WTC11 (cell line): ENCODE measurements at regions not wholly inside any gene's neighbourhood (a gene's known extent, or its start where the extent isn't known, plus 50 kb on each side); places are given as distances from the start of the nearest gene placed in this dataset.

Experiments used
- ATAC-seq: fragments of 200-7000 bp; cut with Tn5 transposase; 2 replicates; pipeline ENCODE4 v1.10.0; 2021; ENCODE audit warnings: mild to moderate bottlenecking, moderate library complexity
- CTCF ChIA-PET: fragments of 300-600 bp; sonication (Branson Sonifier 250); formaldehyde crosslinking; loops from one replicate; lab custom pipeline; 2021; ENCODE audit warnings: antibody characterized with exemption; lab: Charles Lee
- POLR2A ChIA-PET: fragments of 350-600 bp; sonication (Branson Sonifier 250); formaldehyde crosslinking; loops from one replicate; lab custom pipeline; 2021; ENCODE audit warnings: antibody characterized with exemption; lab: Charles Lee
- DNase-seq: peaks from one replicate; pipeline ENCODE4 v3.0.0; 2021; ENCODE audit warnings: low spot score
- H3K27ac Mint-ChIP-seq: 2 replicates; pipeline ENCODE4 v1.8.0; 2021; ENCODE audit warnings: mixed read lengths
- H3K27me3 Mint-ChIP-seq: 2 replicates; pipeline ENCODE4 v1.8.0; 2021; ENCODE audit warnings: low read depth, mild to moderate bottlenecking, moderate library complexity, mixed read lengths
- H3K36me3 Mint-ChIP-seq: 2 replicates; pipeline ENCODE4 v1.8.0; 2021; ENCODE audit warnings: mixed read lengths
- H3K4me1 Mint-ChIP-seq: 2 replicates; pipeline ENCODE4 v1.8.0; 2022; ENCODE audit warnings: mixed read lengths
- H3K4me3 Mint-ChIP-seq: 2 replicates; pipeline ENCODE4 v1.8.0; 2021; ENCODE audit warnings: mild to moderate bottlenecking, moderate library complexity, mixed read lengths
- H3K9me3 Mint-ChIP-seq: 2 replicates; pipeline ENCODE4 v1.8.0; 2021; ENCODE audit warnings: mixed read lengths
- FOXJ3 ChIP-seq: sonication (generic); formaldehyde crosslinking; IDR thresholded peaks from 2 replicates; pipeline ENCODE4 v1.9.0; 2021; ENCODE audit warnings: missing genetic modification reagents, mild to moderate bottlenecking, borderline replicate concordance
- GABPB1 ChIP-seq: sonication (generic); formaldehyde crosslinking; IDR thresholded peaks from 2 replicates; pipeline ENCODE4 v1.8.1; 2023; ENCODE audit warnings: mild to moderate bottlenecking, missing genetic modification reagents
- GRHL2 ChIP-seq: fragments of 250-450 bp; sonication (Bioruptor Pico); IDR thresholded peaks from 2 replicates; pipeline ENCODE4 v1.8.0; 2022; ENCODE audit warnings: mild to moderate bottlenecking, moderate library complexity; ENCODE audit not compliant: insufficient replicate concordance, severe bottlenecking
- GTF2I ChIP-seq: fragments of 250-450 bp; sonication (Bioruptor Pico); conservative IDR thresholded peaks from 2 replicates; pipeline ENCODE4 v1.4.0; 2021; ENCODE audit warnings: mild to moderate bottlenecking
- JAZF1 ChIP-seq: fragments of 250-450 bp; sonication (Bioruptor Pico); IDR thresholded peaks from 2 replicates; pipeline ENCODE4 v1.9.0; 2021; ENCODE audit warnings: moderate library complexity, mild to moderate bottlenecking, inconsistent platforms
- MYBL2 ChIP-seq: sonication (generic); formaldehyde crosslinking; IDR thresholded peaks from 2 replicates; pipeline ENCODE4 v1.8.1; 2023; ENCODE audit warnings: mild to moderate bottlenecking, moderate library complexity, missing genetic modification reagents
- NFATC4 ChIP-seq: fragments of 250-450 bp; sonication (Bioruptor Pico); IDR thresholded peaks from 2 replicates; pipeline ENCODE4 v1.9.0; 2021; ENCODE audit warnings: mild to moderate bottlenecking
- NR2C2 ChIP-seq: sonication (generic); formaldehyde crosslinking; IDR thresholded peaks from 2 replicates; pipeline ENCODE4 v1.8.0; 2022; ENCODE audit warnings: mild to moderate bottlenecking, missing genetic modification reagents
- PRDM15 ChIP-seq: sonication (generic); formaldehyde crosslinking; IDR thresholded peaks from 2 replicates; pipeline ENCODE4 v1.8.0; 2022; ENCODE audit warnings: missing genetic modification reagents
- TCF7 ChIP-seq: sonication (generic); formaldehyde crosslinking; IDR thresholded peaks from 2 replicates; pipeline ENCODE4 v1.8.0; 2022; ENCODE audit warnings: mild to moderate bottlenecking, low read depth, missing genetic modification reagents, moderate library complexity
- USF2 ChIP-seq: sonication (generic); formaldehyde crosslinking; IDR thresholded peaks from 2 replicates; pipeline ENCODE4 v1.8.1; 2023; ENCODE audit warnings: mild to moderate bottlenecking, missing genetic modification reagents, moderate library complexity
- ZNF281 ChIP-seq: sonication (generic); formaldehyde crosslinking; IDR thresholded peaks from 2 replicates; pipeline ENCODE4 v1.8.0; 2023; ENCODE audit warnings: mild to moderate bottlenecking, missing genetic modification reagents
- ZNF416 ChIP-seq: fragments of 250-450 bp; sonication (Bioruptor Pico); IDR thresholded peaks from 2 replicates; pipeline ENCODE4 v1.9.0; 2021; ENCODE audit warnings: mild to moderate bottlenecking, inconsistent platforms
- ZSCAN18 ChIP-seq: fragments of 250-450 bp; sonication (Bioruptor Pico); IDR thresholded peaks from 2 replicates; pipeline ENCODE4 v2.1.2; 2022; ENCODE audit warnings: mild to moderate bottlenecking, moderate library complexity
- TF ChIP-seq, protein P1 (sequence below): fragments of 250-450 bp; sonication (Bioruptor Pico); IDR thresholded peaks from 2 replicates; pipeline ENCODE4 v1.9.0; 2021; ENCODE audit warnings: mild to moderate bottlenecking, borderline replicate concordance
- TF ChIP-seq, protein P2 (sequence below): sonication (generic); formaldehyde crosslinking; IDR thresholded peaks from 2 replicates; pipeline ENCODE4 v1.8.0; 2023; ENCODE audit warnings: missing genetic modification reagents
- TF ChIP-seq, protein P3 (sequence below): sonication (generic); formaldehyde crosslinking; IDR thresholded peaks from 2 replicates; pipeline ENCODE4 v1.8.1; 2023; ENCODE audit warnings: mild to moderate bottlenecking, missing genetic modification reagents, borderline replicate concordance
- TF ChIP-seq, protein P4 (sequence below): sonication (generic); formaldehyde crosslinking; IDR thresholded peaks from 2 replicates; pipeline ENCODE4 v1.8.0; 2022; ENCODE audit warnings: mild to moderate bottlenecking, missing genetic modification reagents

GRCh38 chr1:112075566-112075965 is 86.1 kb upstream of the KCND3 start:
- ATAC-seq, result no peak
- Mint-ChIP-seq H3K4me3 (no peak overlapping the region), H3K27ac (no peak overlapping the region), H3K9me3 (peaks cover 61% of the 10 kb centered on the region), H3K4me1 (no peaks in the 10 kb centered on the region), H3K27me3 (peaks cover 3% of the 10 kb centered on the region; the same call in 1 of the 2 replicates), H3K36me3 (peaks cover 32% of the 10 kb centered on the region)
- ChIA-PET POLR2A (no interaction called here), CTCF (no interaction called here)
- no peak for TF ChIP-seq NFATC4 (CRISPR knock-in tag)
- no peak for TF ChIP-seq NR2C2
- TF ChIP-seq GRHL2 (CRISPR knock-in tag), result no peak
- no peak for TF ChIP-seq MYBL2 (CRISPR knock-in tag)
- TF ChIP-seq ZNF281 (CRISPR knock-in tag), result no peak
- no peak for TF ChIP-seq GTF2I
- TF ChIP-seq, protein P1, sequence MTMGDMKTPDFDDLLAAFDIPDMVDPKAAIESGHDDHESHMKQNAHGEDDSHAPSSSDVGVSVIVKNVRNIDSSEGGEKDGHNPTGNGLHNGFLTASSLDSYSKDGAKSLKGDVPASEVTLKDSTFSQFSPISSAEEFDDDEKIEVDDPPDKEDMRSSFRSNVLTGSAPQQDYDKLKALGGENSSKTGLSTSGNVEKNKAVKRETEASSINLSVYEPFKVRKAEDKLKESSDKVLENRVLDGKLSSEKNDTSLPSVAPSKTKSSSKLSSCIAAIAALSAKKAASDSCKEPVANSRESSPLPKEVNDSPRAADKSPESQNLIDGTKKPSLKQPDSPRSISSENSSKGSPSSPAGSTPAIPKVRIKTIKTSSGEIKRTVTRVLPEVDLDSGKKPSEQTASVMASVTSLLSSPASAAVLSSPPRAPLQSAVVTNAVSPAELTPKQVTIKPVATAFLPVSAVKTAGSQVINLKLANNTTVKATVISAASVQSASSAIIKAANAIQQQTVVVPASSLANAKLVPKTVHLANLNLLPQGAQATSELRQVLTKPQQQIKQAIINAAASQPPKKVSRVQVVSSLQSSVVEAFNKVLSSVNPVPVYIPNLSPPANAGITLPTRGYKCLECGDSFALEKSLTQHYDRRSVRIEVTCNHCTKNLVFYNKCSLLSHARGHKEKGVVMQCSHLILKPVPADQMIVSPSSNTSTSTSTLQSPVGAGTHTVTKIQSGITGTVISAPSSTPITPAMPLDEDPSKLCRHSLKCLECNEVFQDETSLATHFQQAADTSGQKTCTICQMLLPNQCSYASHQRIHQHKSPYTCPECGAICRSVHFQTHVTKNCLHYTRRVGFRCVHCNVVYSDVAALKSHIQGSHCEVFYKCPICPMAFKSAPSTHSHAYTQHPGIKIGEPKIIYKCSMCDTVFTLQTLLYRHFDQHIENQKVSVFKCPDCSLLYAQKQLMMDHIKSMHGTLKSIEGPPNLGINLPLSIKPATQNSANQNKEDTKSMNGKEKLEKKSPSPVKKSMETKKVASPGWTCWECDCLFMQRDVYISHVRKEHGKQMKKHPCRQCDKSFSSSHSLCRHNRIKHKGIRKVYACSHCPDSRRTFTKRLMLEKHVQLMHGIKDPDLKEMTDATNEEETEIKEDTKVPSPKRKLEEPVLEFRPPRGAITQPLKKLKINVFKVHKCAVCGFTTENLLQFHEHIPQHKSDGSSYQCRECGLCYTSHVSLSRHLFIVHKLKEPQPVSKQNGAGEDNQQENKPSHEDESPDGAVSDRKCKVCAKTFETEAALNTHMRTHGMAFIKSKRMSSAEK (CRISPR knock-in tag), result no peak
- TF ChIP-seq USF2 (CRISPR knock-in tag), result no peak
- TF ChIP-seq, protein P2, sequence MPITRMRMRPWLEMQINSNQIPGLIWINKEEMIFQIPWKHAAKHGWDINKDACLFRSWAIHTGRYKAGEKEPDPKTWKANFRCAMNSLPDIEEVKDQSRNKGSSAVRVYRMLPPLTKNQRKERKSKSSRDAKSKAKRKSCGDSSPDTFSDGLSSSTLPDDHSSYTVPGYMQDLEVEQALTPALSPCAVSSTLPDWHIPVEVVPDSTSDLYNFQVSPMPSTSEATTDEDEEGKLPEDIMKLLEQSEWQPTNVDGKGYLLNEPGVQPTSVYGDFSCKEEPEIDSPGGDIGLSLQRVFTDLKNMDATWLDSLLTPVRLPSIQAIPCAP (CRISPR knock-in tag), result no peak
- TF ChIP-seq ZSCAN18 (CRISPR knock-in tag), result no peak
- TF ChIP-seq JAZF1 (CRISPR knock-in tag), result no peak
- no peak for TF ChIP-seq FOXJ3 (CRISPR knock-in tag)
- TF ChIP-seq, protein P3, sequence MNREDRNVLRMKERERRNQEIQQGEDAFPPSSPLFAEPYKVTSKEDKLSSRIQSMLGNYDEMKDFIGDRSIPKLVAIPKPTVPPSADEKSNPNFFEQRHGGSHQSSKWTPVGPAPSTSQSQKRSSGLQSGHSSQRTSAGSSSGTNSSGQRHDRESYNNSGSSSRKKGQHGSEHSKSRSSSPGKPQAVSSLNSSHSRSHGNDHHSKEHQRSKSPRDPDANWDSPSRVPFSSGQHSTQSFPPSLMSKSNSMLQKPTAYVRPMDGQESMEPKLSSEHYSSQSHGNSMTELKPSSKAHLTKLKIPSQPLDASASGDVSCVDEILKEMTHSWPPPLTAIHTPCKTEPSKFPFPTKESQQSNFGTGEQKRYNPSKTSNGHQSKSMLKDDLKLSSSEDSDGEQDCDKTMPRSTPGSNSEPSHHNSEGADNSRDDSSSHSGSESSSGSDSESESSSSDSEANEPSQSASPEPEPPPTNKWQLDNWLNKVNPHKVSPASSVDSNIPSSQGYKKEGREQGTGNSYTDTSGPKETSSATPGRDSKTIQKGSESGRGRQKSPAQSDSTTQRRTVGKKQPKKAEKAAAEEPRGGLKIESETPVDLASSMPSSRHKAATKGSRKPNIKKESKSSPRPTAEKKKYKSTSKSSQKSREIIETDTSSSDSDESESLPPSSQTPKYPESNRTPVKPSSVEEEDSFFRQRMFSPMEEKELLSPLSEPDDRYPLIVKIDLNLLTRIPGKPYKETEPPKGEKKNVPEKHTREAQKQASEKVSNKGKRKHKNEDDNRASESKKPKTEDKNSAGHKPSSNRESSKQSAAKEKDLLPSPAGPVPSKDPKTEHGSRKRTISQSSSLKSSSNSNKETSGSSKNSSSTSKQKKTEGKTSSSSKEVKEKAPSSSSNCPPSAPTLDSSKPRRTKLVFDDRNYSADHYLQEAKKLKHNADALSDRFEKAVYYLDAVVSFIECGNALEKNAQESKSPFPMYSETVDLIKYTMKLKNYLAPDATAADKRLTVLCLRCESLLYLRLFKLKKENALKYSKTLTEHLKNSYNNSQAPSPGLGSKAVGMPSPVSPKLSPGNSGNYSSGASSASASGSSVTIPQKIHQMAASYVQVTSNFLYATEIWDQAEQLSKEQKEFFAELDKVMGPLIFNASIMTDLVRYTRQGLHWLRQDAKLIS (CRISPR knock-in tag), result no peak
- no peak for TF ChIP-seq TCF7
- no peak for TF ChIP-seq ZNF416
- no peak for TF ChIP-seq GABPB1 (CRISPR knock-in tag)
- no peak for TF ChIP-seq PRDM15
- TF ChIP-seq, protein P4, sequence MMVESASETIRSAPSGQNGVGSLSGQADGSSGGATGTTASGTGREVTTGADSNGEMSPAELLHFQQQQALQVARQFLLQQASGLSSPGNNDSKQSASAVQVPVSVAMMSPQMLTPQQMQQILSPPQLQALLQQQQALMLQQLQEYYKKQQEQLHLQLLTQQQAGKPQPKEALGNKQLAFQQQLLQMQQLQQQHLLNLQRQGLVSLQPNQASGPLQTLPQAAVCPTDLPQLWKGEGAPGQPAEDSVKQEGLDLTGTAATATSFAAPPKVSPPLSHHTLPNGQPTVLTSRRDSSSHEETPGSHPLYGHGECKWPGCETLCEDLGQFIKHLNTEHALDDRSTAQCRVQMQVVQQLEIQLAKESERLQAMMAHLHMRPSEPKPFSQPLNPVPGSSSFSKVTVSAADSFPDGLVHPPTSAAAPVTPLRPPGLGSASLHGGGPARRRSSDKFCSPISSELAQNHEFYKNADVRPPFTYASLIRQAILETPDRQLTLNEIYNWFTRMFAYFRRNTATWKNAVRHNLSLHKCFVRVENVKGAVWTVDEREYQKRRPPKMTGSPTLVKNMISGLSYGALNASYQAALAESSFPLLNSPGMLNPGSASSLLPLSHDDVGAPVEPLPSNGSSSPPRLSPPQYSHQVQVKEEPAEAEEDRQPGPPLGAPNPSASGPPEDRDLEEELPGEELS (CRISPR knock-in tag), result no peak
- DNase-seq, result no peak
